PC-3 (cell line): ENCODE measurements at regions not wholly inside any gene's neighbourhood (a gene's known extent, or its start where the extent isn't known, plus 50 kb on each side); places are given as distances from the start of the nearest gene placed in this dataset.

Source experiments
- ATAC-seq: fragments of 200-7000 bp; cut with Tn5 transposase; 2 replicates; pipeline ENCODE4 v1.9.1; 2020; ENCODE audit warnings: mild to moderate bottlenecking, moderate library complexity
- BruUV-seq: library from RNA; stranded (reverse); fragments of 400-500 nt; replicated peaks from 2 replicates; lab custom pipeline; 2021; lab: Mats Ljungman, UMichigan
- CTCF ChIA-PET: fragments of 300-600 bp; sonication (Branson Sonifier 250); formaldehyde crosslinking; loops from one replicate; lab custom pipeline; 2022; ENCODE audit warnings: antibody characterized with exemption; lab: Charles Lee
- POLR2A ChIA-PET: fragments of 300-600 bp; sonication (Branson Sonifier 250); formaldehyde crosslinking; loops from one replicate; lab custom pipeline; 2022; ENCODE audit warnings: antibody characterized with exemption; ENCODE audit not compliant: unreplicated experiment; lab: Charles Lee
- DNase-seq: peaks from one replicate; pipeline ENCODE4 v3.0.0-alpha.2; 2015
- H2AFZ ChIP-seq: fragments of 300-600 bp; sonication (generic); 2 replicates; pipeline ENCODE4 v1.6.0; 2016; ENCODE audit warnings: antibody characterized with exemption, low read length
- H3F3A ChIP-seq: fragments of 300-600 bp; sonication (generic); one replicate; pipeline ENCODE4 v1.6.0; 2017; ENCODE audit warnings: antibody characterized with exemption, low read length, control low read depth, mild to moderate bottlenecking; ENCODE audit not compliant: unreplicated experiment
- H3K27ac ChIP-seq: fragments of 300-600 bp; sonication (generic); 2 replicates; pipeline ENCODE4 v1.5.1; 2016; ENCODE audit warnings: mild to moderate bottlenecking, low read length
- H3K27me3 ChIP-seq: fragments of 300-600 bp; sonication (generic); 2 replicates; pipeline ENCODE4 v1.6.1; 2016; ENCODE audit warnings: low read length, mixed read lengths
- H3K36me3 ChIP-seq: fragments of 300-600 bp; sonication (generic); 2 replicates; pipeline ENCODE4 v1.6.1; 2016; ENCODE audit warnings: low read depth, mixed run types, low read length, mixed read lengths
- H3K4me1 ChIP-seq: fragments of 300-600 bp; sonication (generic); 2 replicates; pipeline ENCODE4 v1.5.1; 2016; ENCODE audit warnings: low read length; ENCODE audit not compliant: insufficient read depth
- H3K4me2 ChIP-seq: fragments of 300-600 bp; sonication (generic); 2 replicates; pipeline ENCODE4 v1.6.0; 2016; ENCODE audit warnings: low read length
- H3K4me3 ChIP-seq: fragments of 300-600 bp; sonication (generic); 2 replicates; pipeline ENCODE4 v1.5.1; 2016; ENCODE audit warnings: mild to moderate bottlenecking, low read length, mixed read lengths
- H3K79me2 ChIP-seq: fragments of 300-600 bp; sonication (generic); 2 replicates; pipeline ENCODE4 v1.6.1; 2017; ENCODE audit warnings: low read length, mixed read lengths
- H3K9ac ChIP-seq: fragments of 300-600 bp; sonication (generic); 2 replicates; pipeline ENCODE4 v1.6.0; 2016; ENCODE audit warnings: mild to moderate bottlenecking, low read length
- H3K9me2 ChIP-seq: fragments of 300-600 bp; sonication (generic); replicated peaks from 2 replicates; pipeline ENCODE4 v1.6.1; 2016; ENCODE audit warnings: mixed run types, low read length, mixed read lengths
- H3K9me3 ChIP-seq: fragments of 300-600 bp; sonication (generic); 2 replicates; pipeline ENCODE4 v1.6.1; 2016; ENCODE audit warnings: low read length, mixed read lengths
- H4K20me1 ChIP-seq: fragments of 300-600 bp; sonication (generic); 2 replicates; pipeline ENCODE4 v1.6.1; 2016; ENCODE audit warnings: low read length, mixed read lengths
- CTCF ChIP-seq: fragments of 300-600 bp; sonication (generic); conservative IDR thresholded peaks from 2 replicates; pipeline ENCODE4 v1.5.1; 2017; ENCODE audit warnings: antibody characterized with exemption, low read depth, mild to moderate bottlenecking, low read length
- EZH2 ChIP-seq: fragments of 300-600 bp; sonication (generic); IDR thresholded peaks from one replicate; pipeline ENCODE4 v1.6.1; 2017; ENCODE audit warnings: antibody characterized with exemption, mild to moderate bottlenecking, low read length; ENCODE audit not compliant: unreplicated experiment
- EZH2phosphoT487 ChIP-seq: fragments of 300-600 bp; sonication (generic); IDR thresholded peaks from 2 replicates; pipeline ENCODE4 v1.6.1; 2018; ENCODE audit warnings: mild to moderate bottlenecking, antibody characterized with exemption, low read length, borderline replicate concordance
- intact Hi-C: fragments of 100-400 bp; cut with micrococcal nuclease; formaldehyde crosslinking; loops from 2 replicates; pipeline ENCODE4 v1.9.0; 2023

GRCh38 chr2:204110338-204110741 lies 173.8 kb downstream of the ICOS start:
- Histone ChIP-seq H3K4me2 (no peak overlapping the region), H3K9ac (no peak overlapping the region), H3F3A (no peaks in the 10 kb centered on the region), H3K79me2 (no peaks in the 10 kb centered on the region), H3K27ac (no peak overlapping the region), H3K9me3 (no peaks in the 10 kb centered on the region), H3K9me2 (no peaks in the 10 kb centered on the region), H2AFZ (no peak overlapping the region), H3K4me3 (no peak overlapping the region), H4K20me1 (no peaks in the 10 kb centered on the region), H3K4me1 (no peaks in the 10 kb centered on the region), H3K36me3 (no peaks in the 10 kb centered on the region), H3K27me3 (peaks cover 56% of the 10 kb centered on the region)
- no peak for TF ChIP-seq CTCF
- TF ChIP-seq EZH2phosphoT487, result no peak
- TF ChIP-seq EZH2, result no peak
- CTCF ChIA-PET, result no interaction called here
- POLR2A ChIA-PET, result no interaction called here
- DNase-seq, result no peak
- BruUV-seq, result no TSS peak
- intact Hi-C loops, result no loop called here
- no peak for ATAC-seq

GRCh38 chr2:204110751-204111516 lies 174.4 kb downstream of the ICOS start:
- H3K4me1 ChIP-seq, result no peaks in the 10 kb centered on the region
- ATAC-seq (no peak), DNase-seq (no peak)
- no TSS peak for BruUV-seq
- no peaks in the 10 kb centered on the region for H3K9me3 ChIP-seq
- no peak overlapping the region for H3K4me3 ChIP-seq
- H3K36me3 ChIP-seq, result no peaks in the 10 kb centered on the region
- no peaks in the 10 kb centered on the region for H4K20me1 ChIP-seq
- no peak overlapping the region for H3K4me2 ChIP-seq
- no peak overlapping the region for H3K9ac ChIP-seq
- H2AFZ ChIP-seq, result no peak overlapping the region
- no peaks in the 10 kb centered on the region for H3K79me2 ChIP-seq
- no peaks in the 10 kb centered on the region for H3F3A ChIP-seq
- H3K27me3 ChIP-seq, result peaks cover 50% of the 10 kb centered on the region
- ChIA-PET POLR2A (no interaction called here), CTCF (no interaction called here)
- intact Hi-C loops, result no loop called here
- H3K27ac ChIP-seq, result no peak overlapping the region
- no peaks in the 10 kb centered on the region for H3K9me2 ChIP-seq
- TF ChIP-seq EZH2 (no peak), CTCF (no peak), EZH2phosphoT487 (no peak)

GRCh38 chr2:204112084-204112770 lies 175.7 kb downstream of the ICOS start:
- no peak overlapping the region for H3K9ac ChIP-seq
- H3K9me2 ChIP-seq, result no peaks in the 10 kb centered on the region
- H3K27ac ChIP-seq, result no peak overlapping the region
- no peaks in the 10 kb centered on the region for H3K36me3 ChIP-seq
- no peaks in the 10 kb centered on the region for H3K79me2 ChIP-seq
- CTCF ChIA-PET, result no interaction called here
- ATAC-seq (no peak), DNase-seq (no peak)
- H3K9me3 ChIP-seq, result no peaks in the 10 kb centered on the region
- H4K20me1 ChIP-seq, result no peaks in the 10 kb centered on the region
- POLR2A ChIA-PET, result no interaction called here
- peaks cover 42% of the 10 kb centered on the region for H3K27me3 ChIP-seq
- no peak overlapping the region for H2AFZ ChIP-seq
- no peak for TF ChIP-seq EZH2phosphoT487
- no peak for TF ChIP-seq EZH2
- TF ChIP-seq CTCF, result no peak
- intact Hi-C loops, result no loop called here
- H3K4me3 ChIP-seq, result no peak overlapping the region
- H3K4me1 ChIP-seq, result no peaks in the 10 kb centered on the region
- H3K4me2 ChIP-seq, result no peak overlapping the region
- no peaks in the 10 kb centered on the region for H3F3A ChIP-seq
- no TSS peak for BruUV-seq
